DOHH2 (cell line): ENCODE measurements at regions not wholly inside any gene's neighbourhood (a gene's known extent, or its start where the extent isn't known, plus 50 kb on each side); places are given as distances from the start of the nearest gene placed in this dataset.

Experiments
- H3F3A ChIP-seq: fragments of 200-600 bp; sonication (generic), shearing (Covaris generic); 2 replicates; pipeline ENCODE4 v1.6.0; 2016; ENCODE audit warnings: antibody characterized with exemption, mild to moderate bottlenecking; ENCODE audit not compliant: control insufficient read depth, insufficient read depth
- H3K27ac ChIP-seq: fragments of 200-600 bp; sonication (generic); 2 replicates; pipeline ENCODE4 v1.5.1; 2014; ENCODE audit warnings: low read depth, mild to moderate bottlenecking, low read length, moderate library complexity
- H3K27me3 ChIP-seq: fragments of 200-600 bp; sonication (generic); 2 replicates; pipeline ENCODE4 v1.6.1; 2014; ENCODE audit warnings: mild to moderate bottlenecking, low read length, mixed read lengths; ENCODE audit not compliant: control insufficient read depth
- H3K36me3 ChIP-seq: fragments of 200-600 bp; sonication (generic); 2 replicates; pipeline ENCODE4 v1.6.1; 2014; ENCODE audit warnings: mild to moderate bottlenecking, low read length, moderate library complexity, mixed read lengths; ENCODE audit not compliant: control insufficient read depth
- H3K4me1 ChIP-seq: fragments of 200-600 bp; sonication (generic); 2 replicates; pipeline ENCODE4 v1.6.1; 2014; ENCODE audit warnings: mild to moderate bottlenecking, low read length, mixed read lengths; ENCODE audit not compliant: control insufficient read depth
- H3K4me2 ChIP-seq: fragments of 200-600 bp; sonication (generic); 2 replicates; pipeline ENCODE4 v1.6.0; 2014; ENCODE audit warnings: mild to moderate bottlenecking, low read length, moderate library complexity
- H3K4me3 ChIP-seq: fragments of 200-600 bp; sonication (generic); 2 replicates; pipeline ENCODE4 v1.5.1; 2014; ENCODE audit warnings: mild to moderate bottlenecking, low read length, mixed read lengths
- H3K79me2 ChIP-seq: fragments of 200-600 bp; sonication (generic); 2 replicates; pipeline ENCODE4 v1.6.1; 2014; ENCODE audit warnings: mild to moderate bottlenecking, low read length, mixed read lengths; ENCODE audit not compliant: control insufficient read depth
- H3K9me2 ChIP-seq: fragments of 200-600 bp; sonication (generic); replicated peaks from 2 replicates; pipeline ENCODE4 v1.6.1; 2014; ENCODE audit warnings: mild to moderate bottlenecking, low read length, mixed read lengths; ENCODE audit not compliant: control insufficient read depth
- H3K9me3 ChIP-seq: fragments of 200-600 bp; sonication (generic); 2 replicates; pipeline ENCODE4 v1.6.1; 2014; ENCODE audit warnings: antibody characterized with exemption, low read length, mixed read lengths; ENCODE audit not compliant: control insufficient read depth, insufficient read depth
- H4K20me1 ChIP-seq: fragments of 200-600 bp; sonication (generic); 2 replicates; pipeline ENCODE4 v1.6.0; 2014; ENCODE audit warnings: low read depth, mild to moderate bottlenecking, antibody characterized with exemption, low read length, moderate library complexity; ENCODE audit not compliant: control insufficient read depth, insufficient read depth
- EZH2phosphoT487 ChIP-seq: fragments of 200-600 bp; sonication (generic); IDR thresholded peaks from 2 replicates; pipeline ENCODE4 v1.6.1; 2017; ENCODE audit warnings: borderline replicate concordance, mild to moderate bottlenecking, antibody characterized with exemption, low read length, moderate library complexity, mixed read lengths
- TF ChIP-seq, protein P1 (sequence below): fragments of 200-600 bp; sonication (generic); IDR thresholded peaks from one replicate; pipeline ENCODE4 v1.5.1; 2014; ENCODE audit warnings: antibody characterized with exemption, mild to moderate bottlenecking, low read depth, low read length; ENCODE audit not compliant: poor library complexity, severe bottlenecking

DNA sequence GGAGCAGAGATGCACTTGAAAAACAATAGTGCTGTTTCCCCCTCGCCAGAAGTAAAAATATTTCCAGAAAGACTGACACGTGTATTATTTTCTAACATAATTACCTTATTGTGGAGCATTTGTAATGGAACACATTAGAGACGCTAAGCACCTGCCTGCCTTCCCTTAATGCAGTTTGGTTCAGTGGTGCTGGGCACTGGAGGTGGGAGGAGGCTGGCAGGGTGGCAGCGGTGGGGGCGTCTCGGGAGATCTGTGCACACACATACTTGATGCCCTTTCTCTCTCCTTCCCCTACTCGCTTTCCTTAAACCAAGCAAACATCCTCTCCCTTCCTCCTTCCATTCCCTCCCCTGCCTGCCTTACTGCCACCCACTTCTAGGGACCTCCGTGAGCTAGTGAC, 156.6 kb upstream of the SDK2 start:
- TF ChIP-seq, protein P1, sequence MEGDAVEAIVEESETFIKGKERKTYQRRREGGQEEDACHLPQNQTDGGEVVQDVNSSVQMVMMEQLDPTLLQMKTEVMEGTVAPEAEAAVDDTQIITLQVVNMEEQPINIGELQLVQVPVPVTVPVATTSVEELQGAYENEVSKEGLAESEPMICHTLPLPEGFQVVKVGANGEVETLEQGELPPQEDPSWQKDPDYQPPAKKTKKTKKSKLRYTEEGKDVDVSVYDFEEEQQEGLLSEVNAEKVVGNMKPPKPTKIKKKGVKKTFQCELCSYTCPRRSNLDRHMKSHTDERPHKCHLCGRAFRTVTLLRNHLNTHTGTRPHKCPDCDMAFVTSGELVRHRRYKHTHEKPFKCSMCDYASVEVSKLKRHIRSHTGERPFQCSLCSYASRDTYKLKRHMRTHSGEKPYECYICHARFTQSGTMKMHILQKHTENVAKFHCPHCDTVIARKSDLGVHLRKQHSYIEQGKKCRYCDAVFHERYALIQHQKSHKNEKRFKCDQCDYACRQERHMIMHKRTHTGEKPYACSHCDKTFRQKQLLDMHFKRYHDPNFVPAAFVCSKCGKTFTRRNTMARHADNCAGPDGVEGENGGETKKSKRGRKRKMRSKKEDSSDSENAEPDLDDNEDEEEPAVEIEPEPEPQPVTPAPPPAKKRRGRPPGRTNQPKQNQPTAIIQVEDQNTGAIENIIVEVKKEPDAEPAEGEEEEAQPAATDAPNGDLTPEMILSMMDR, result no peak
- no peak for TF ChIP-seq EZH2phosphoT487
- Histone ChIP-seq H4K20me1 (no peaks in the 10 kb centered on the region), H3F3A (no peaks in the 10 kb centered on the region), H3K27me3 (peaks cover 3% of the 10 kb centered on the region; the same call in 1 of the 2 replicates), H3K9me2 (no peaks in the 10 kb centered on the region), H3K36me3 (no peaks in the 10 kb centered on the region), H3K9me3 (no peaks in the 10 kb centered on the region), H3K4me2 (no peak overlapping the region), H3K4me3 (no peak overlapping the region), H3K27ac (no peak overlapping the region), H3K4me1 (no peaks in the 10 kb centered on the region), H3K79me2 (no peaks in the 10 kb centered on the region)

DNA sequence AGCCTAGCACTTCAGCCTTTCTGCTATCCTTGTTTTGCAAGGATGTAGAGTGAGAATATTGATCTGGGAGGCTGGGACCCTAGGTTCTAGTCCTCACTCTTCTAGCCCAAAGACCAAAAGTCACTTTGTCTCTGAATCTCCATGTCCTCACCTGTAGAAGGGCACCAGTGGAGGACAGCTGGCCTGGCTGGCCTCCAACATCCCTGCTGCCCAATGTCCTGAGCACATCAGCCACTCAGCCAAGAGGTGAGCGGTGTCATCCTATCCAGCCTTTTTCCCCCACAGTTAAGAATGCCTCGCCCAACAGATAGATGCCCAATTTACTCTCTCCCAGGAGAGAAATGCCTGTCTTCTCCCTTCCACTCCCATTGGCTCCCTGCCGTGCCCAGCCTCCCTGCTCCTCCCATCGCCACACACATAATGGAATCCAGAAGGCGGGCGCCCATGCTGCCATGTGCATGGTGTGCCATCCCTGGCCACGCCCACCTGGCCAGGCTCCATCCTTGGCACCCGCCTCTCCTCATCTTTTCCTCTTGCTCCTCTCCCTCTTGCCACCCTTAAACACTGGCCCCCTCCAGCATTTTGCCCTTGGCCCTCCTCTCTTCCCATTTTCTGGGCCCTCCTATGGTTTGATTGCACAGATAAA, 157.3 kb upstream of the SDK2 start:
- no peak for TF ChIP-seq EZH2phosphoT487
- TF ChIP-seq, protein P1, result no peak
- Histone ChIP-seq H3K4me2 (no peak overlapping the region), H3K4me3 (no peak overlapping the region), H3K4me1 (no peaks in the 10 kb centered on the region), H3K36me3 (no peaks in the 10 kb centered on the region), H3F3A (no peaks in the 10 kb centered on the region), H3K9me3 (no peaks in the 10 kb centered on the region), H3K9me2 (no peaks in the 10 kb centered on the region), H4K20me1 (no peaks in the 10 kb centered on the region), H3K79me2 (no peaks in the 10 kb centered on the region), H3K27ac (no peak overlapping the region), H3K27me3 (peaks cover 3% of the 10 kb centered on the region; the same call in 1 of the 2 replicates)

DNA sequence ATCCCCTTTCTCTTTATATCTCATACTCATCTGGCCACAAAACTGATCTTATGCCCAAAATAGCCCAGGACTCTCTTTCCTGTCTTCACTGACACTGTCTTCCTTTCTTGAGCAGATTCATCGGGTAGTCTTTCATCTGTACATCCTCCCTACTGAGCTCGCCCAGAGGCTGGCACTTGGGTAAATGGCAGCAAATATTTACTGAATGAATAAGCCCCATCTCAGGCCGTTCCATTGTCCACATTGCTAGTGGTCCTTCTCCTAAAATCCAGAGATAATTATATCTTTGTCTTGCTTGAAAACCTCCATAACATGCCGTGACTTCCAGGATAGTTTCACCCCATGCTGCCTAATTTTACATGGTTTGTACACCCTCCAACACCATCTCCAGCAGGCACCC, 158.1 kb upstream of the SDK2 start:
- Histone ChIP-seq H3K79me2 (no peaks in the 10 kb centered on the region), H3K4me2 (no peak overlapping the region), H3K4me1 (no peaks in the 10 kb centered on the region), H3K9me2 (no peaks in the 10 kb centered on the region), H4K20me1 (no peaks in the 10 kb centered on the region), H3F3A (no peaks in the 10 kb centered on the region), H3K4me3 (no peak overlapping the region), H3K27me3 (peaks cover 3% of the 10 kb centered on the region; the same call in 1 of the 2 replicates), H3K27ac (no peak overlapping the region), H3K9me3 (no peaks in the 10 kb centered on the region), H3K36me3 (no peaks in the 10 kb centered on the region)
- TF ChIP-seq EZH2phosphoT487, result no peak
- TF ChIP-seq, protein P1, result no peak
